GM19043 (cell line): ENCODE measurements at regions not wholly inside any gene's neighbourhood (a gene's known extent, or its start where the extent isn't known, plus 50 kb on each side); places are given as distances from the start of the nearest gene placed in this dataset.

ENCODE experiments used
- ATAC-seq: cut with Tn5 transposase; IDR thresholded peaks from one replicate; pipeline ENCODE4 v1.9.1; 2021; ENCODE audit warnings: low read depth; ENCODE audit not compliant: unreplicated experiment

DNA sequence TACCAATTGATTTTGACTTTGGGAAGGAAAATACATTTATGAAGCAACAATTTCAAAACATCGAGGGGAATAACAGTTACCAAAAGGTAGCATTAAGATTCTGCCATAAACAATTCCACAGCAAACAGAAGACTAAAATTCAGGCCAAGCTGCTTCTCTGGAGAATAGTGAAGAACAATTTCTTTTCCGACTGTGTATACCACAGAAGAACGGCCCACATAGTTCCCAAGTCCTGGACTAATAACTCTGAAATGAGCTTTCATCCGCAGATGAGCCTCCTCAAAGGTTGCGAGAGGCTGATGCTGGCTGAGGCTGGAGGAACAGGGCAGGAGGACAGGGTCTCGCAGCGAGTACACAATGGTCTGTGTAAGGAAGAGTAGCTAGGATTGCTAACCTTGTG, 278.9 kb upstream of the TCF4 start:
- ATAC-seq, result no peak

DNA sequence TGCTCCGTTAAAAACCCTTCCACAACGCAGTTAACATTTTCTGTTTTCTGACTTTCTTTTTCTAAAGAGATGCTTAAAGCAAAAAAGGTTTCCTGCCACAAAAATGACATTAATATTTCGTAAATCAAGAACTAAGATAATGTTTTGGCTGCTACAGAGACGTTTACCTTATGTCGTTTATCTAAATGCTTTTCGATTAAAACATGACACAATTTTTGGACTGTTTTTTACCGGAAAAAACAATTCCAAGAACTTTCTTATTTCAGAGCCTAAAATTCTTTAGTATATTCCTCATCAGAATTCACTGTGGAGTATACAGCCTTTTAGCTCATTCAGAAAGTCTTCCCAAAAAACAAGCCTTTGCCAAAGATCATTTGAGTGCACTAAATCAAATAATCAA, 278.0 kb upstream of the TCF4 start:
- ATAC-seq, result no peak

DNA sequence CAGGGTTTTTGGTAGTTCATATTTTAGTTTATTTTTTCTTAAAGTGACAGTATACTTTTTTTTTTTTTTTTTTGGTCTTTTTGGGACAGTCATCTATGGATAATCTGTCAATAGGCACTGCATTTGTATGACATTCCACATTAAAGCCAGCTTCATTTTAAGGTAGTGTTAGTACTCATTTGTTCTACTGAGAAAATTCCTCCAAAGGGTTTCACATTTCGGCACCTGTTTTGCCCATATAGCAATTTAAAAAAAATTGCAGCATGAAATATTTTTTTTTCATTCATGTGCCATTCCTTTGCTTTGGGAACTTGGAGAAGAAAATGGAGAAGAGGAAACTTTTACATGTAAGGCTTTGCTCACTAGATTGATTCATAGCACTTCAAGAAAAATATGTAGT, 276.3 kb upstream of the TCF4 start:
- no peak for ATAC-seq

- no peak for ATAC-seq
Measured at GRCh38 chr18:55863876-55864275, 275.9 kb upstream of the TCF4 start.

DNA sequence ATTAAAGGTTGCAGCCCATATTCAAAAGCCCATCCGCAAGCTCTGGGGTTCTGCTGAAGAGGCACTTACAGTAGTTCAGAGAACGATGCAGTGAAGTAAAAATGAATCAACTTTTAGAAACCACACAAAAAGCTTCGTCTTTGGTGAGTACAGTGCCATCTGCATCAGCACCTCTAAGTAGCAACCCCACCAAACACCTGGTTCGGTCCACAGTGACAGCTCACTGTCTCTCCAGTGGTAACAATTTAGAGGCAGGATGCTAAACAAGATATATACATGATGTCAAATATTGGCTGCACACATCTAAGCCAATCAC, 275.4 kb upstream of the TCF4 start:
- ATAC-seq, result no peak

- ATAC-seq, result no peak
Measured at GRCh38 chr18:55862693-55863390, 274.9 kb upstream of the TCF4 start.

- ATAC-seq, result no peak
Measured at GRCh38 chr18:55861266-55861665, 273.3 kb upstream of the TCF4 start.

DNA sequence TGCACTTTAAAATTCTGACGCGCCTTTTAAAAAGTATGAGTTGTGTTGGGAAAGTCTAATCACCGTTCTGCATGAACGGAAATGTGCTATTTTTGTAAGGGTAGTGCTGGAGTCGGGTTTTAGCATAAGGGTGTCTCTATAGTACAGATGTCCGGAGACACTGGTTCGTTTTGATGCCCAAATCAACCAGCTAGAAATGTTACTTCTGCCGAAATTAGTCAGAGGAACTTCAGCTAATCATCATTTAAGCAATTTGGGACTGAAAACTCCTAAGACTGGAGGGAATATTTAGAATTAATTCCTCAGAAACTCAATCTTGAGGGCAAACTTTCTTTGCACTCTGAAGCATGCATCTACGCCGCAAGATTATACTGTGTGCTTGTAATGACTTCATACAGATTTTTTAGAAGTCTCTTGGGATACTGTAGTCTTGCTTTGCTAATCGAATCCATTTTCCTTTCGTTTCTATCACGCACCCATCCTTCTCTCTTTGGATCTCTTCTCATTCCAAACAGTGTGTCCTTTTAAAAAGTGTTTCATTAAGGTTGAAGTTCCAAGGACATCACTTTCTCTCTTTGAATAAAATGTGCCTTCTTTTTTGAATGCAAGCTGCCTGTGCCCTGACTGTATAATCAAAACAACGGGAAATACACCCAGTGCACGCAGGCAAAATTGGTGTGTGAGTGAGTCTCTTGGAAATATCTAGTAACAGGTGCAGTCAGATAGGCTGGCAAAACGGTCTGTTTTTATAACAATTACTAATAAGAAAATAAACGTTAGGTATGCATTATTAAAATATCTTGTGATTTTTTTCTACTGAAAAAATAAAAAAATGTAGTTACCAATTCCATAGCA, 270.9 kb upstream of the TCF4 start:
- ATAC-seq, result no peak

GRCh38 chr18:55857956-55858355, 270.0 kb upstream of the TCF4 start:
- ATAC-seq, result no peak

- no peak for ATAC-seq
Measured at GRCh38 chr18:55857409-55857808, 269.4 kb upstream of the TCF4 start.

GRCh38 chr18:55856679-55857078, 268.7 kb upstream of the TCF4 start:
- ATAC-seq, result no peak

GRCh38 chr18:55856229-55856628, 268.2 kb upstream of the TCF4 start:
- no peak for ATAC-seq

- no peak for ATAC-seq
Measured at GRCh38 chr18:55853268-55853667, 265.3 kb upstream of the TCF4 start.

DNA sequence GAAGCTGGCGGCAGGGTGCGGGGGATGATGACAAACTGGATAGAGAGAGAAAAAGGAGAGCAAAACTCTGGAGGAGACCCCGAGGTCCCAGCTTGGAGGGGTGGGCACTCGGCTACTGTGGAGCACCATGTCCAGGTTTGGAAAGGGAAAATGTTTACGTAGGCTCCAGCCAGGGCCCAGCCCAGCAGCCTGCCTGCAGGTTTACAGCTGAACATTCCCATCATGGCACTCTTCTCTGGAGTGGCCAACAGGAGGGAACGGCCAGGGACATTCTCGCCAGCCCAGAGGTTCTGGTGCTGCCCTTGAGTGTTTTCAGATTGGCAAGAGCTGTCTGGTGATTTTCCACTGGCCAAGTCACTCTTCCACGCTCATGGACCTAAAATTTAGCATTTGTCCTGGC, 262.9 kb upstream of the TCF4 start:
- no peak for ATAC-seq

DNA sequence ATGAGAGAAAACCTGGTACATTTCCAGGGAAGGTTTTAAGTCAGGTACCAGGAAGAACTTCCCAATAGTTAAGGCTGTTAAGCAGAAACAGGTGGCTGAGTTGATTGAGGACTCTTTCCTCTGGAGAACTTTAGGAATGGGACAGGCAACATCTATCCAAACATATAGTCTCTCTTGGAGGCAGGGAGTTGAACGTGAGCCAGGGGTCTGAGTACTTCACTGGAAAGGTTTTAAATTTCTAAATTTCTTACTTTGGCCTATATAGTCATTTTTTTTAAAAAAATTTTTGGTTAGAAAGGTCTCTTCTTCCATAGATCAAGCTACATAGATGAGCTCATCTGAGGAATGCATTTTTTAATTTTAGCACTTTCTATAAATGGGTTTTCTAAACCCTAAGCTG, 261.4 kb upstream of the TCF4 start:
- ATAC-seq, result no peak

GRCh38 chr18:55847960-55848359, 260.0 kb upstream of the TCF4 start:
- no peak for ATAC-seq

- ATAC-seq, result no peak
Measured at GRCh38 chr18:55845221-55845620, 257.2 kb upstream of the TCF4 start.

DNA sequence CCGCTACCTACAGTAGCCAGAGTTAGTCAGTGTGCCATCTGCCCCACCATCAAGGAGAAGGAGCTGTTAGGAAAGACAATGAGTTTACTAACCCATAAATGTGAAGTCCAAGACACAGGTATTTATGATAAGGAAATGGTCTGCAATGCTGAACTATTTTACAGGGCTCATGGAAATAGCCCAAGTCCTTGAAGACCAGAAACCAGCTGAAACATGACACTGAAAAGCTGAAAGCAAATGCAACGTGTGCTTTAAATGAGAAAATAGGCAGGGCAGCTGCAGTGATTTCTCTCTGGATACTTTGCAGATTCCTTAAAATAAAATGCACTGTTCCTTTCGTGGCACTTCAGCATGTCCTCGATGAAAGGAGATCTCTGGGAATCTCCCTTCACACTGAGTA, 256.4 kb upstream of the TCF4 start:
- no peak for ATAC-seq

DNA sequence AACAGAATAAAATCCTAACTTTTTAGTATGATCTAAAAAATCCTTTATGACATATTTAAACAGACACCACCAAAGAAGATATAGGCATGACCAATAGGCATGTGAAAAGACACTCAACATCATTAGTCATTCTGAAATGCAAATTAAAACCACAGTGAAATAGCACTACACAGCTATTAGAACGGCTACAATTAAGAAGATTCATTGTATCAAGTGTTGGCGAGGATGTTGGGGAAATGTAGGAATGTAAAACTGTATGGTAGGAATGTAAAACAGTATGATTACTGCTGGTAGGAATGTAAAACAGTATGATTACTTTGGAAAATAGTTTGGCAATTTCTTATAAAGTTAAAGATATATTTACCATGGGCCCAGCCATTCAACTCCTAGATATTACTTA, 253.3 kb upstream of the TCF4 start:
- no peak for ATAC-seq

- ATAC-seq, result no peak
Measured at GRCh38 chr18:55840601-55841170, 252.7 kb upstream of the TCF4 start.

- no peak for ATAC-seq
Measured at GRCh38 chr18:55839343-55839742, 251.4 kb upstream of the TCF4 start.

- ATAC-seq, result no peak
Measured at GRCh38 chr18:55838841-55839240, 250.8 kb upstream of the TCF4 start.
